Keratinocyte (primary cell): ENCODE measurements at regions not wholly inside any gene's neighbourhood (a gene's known extent, or its start where the extent isn't known, plus 50 kb on each side); places are given as distances from the start of the nearest gene placed in this dataset.

Source experiments
- DNase-seq: peaks from one replicate; pipeline ENCODE4 v3.0.0-alpha.2; 2011; ENCODE audit warnings: low read depth, missing footprints, low spot score
- FAIRE-seq: peaks from 2 replicates; lab custom pipeline; 2011; peaks lifted over from hg19 to GRCh38; lab: Jason Lieb, UNC
- H2AFZ ChIP-seq: 2 replicates; pipeline ENCODE4 v1.6.0; 2012; ENCODE audit warnings: low read length, control low read depth, inconsistent platforms; ENCODE audit not compliant: control insufficient read depth
- H3K27ac ChIP-seq: 2 replicates; pipeline ENCODE4 v1.5.1; 2011; ENCODE audit warnings: low read length; ENCODE audit not compliant: control insufficient read depth, insufficient read depth
- H3K27me3 ChIP-seq: 3 replicates; pipeline ENCODE4 v1.6.0; 2011; ENCODE audit warnings: low read length; ENCODE audit not compliant: control insufficient read depth, insufficient read depth; ENCODE audit errors: extremely low read depth
- H3K36me3 ChIP-seq, 2 experiments: 2 replicates in 1 of 2; 3 replicates in 1 of 2; pipeline ENCODE4 v1.5.1; 2011; ENCODE audit warnings: low read length in 2 of 2, mild to moderate bottlenecking in 1 of 2; ENCODE audit not compliant: control insufficient read depth in 2 of 2, insufficient read depth in 2 of 2; ENCODE audit errors: extremely low read depth in 1 of 2
- H3K4me1 ChIP-seq: 3 replicates; pipeline ENCODE4 v1.5.1; 2011; ENCODE audit warnings: low read length; ENCODE audit not compliant: control insufficient read depth, insufficient read depth; ENCODE audit errors: extremely low read depth
- H3K4me2 ChIP-seq: 3 replicates; pipeline ENCODE4 v1.6.0; 2011; ENCODE audit warnings: low read depth, low read length; ENCODE audit not compliant: control insufficient read depth, insufficient read depth; ENCODE audit errors: extremely low read depth
- H3K4me3 ChIP-seq, 3 experiments: fragments of 200-600 bp in 1 of 3; sonication (generic) in 1 of 3; 2 replicates in 2 of 3; 3 replicates in 1 of 3; pipeline ENCODE4 v1.5.1; 2011 to 2016; ENCODE audit warnings: low read length in 3 of 3, mild to moderate bottlenecking in 3 of 3, control low read depth in 2 of 3, inconsistent platforms in 1 of 3, low read depth in 1 of 3, mixed read lengths in 1 of 3, mixed run types in 1 of 3, moderate library complexity in 1 of 3; ENCODE audit not compliant: control insufficient read depth in 2 of 3, insufficient read depth in 2 of 3; ENCODE audit errors: extremely low read depth in 1 of 3
- H3K79me2 ChIP-seq: 2 replicates; pipeline ENCODE4 v1.6.0; 2012; ENCODE audit warnings: low read length; ENCODE audit not compliant: control insufficient read depth, insufficient read depth
- H3K9ac ChIP-seq: 3 replicates; pipeline ENCODE4 v1.6.0; 2011; ENCODE audit warnings: low read length; ENCODE audit not compliant: control insufficient read depth, insufficient read depth; ENCODE audit errors: extremely low read depth
- H3K9me1 ChIP-seq: 3 replicates; pipeline ENCODE4 v1.6.0; 2011; ENCODE audit warnings: low read length; ENCODE audit not compliant: control insufficient read depth, insufficient read depth; ENCODE audit errors: extremely low read depth
- H3K9me3 ChIP-seq: 2 replicates; pipeline ENCODE4 v1.5.1; 2012; ENCODE audit warnings: low read depth, low read length; ENCODE audit not compliant: control insufficient read depth
- H4K20me1 ChIP-seq: 3 replicates; pipeline ENCODE4 v1.6.0; 2011; ENCODE audit warnings: low read length; ENCODE audit not compliant: control insufficient read depth, insufficient read depth; ENCODE audit errors: extremely low read depth
- CTCF ChIP-seq, 3 experiments: IDR thresholded peaks in 1 of 3; conservative IDR thresholded peaks in 1 of 3; optimal IDR thresholded peaks in 1 of 3; 2 replicates in 2 of 3; 3 replicates in 1 of 3; pipeline versions ENCODE3 to v1.5.1; 2011; ENCODE audit warnings: low read length in 3 of 3, mild to moderate bottlenecking in 3 of 3, moderate library complexity in 2 of 3, control low read depth in 1 of 3, inconsistent platforms in 1 of 3; ENCODE audit not compliant: insufficient read depth in 2 of 3; ENCODE audit errors: extremely low read depth in 1 of 3
- EZH2 ChIP-seq: IDR thresholded peaks from one replicate; pipeline ENCODE4 v1.6.1; 2012; ENCODE audit warnings: inconsistent platforms, mild to moderate bottlenecking, low read length, moderate library complexity
- dilution Hi-C: fragments of 300-500 bp; cut with MboI; formaldehyde crosslinking; loops from one replicate; pipeline ENCODE4 v1.7.0; 2020; ENCODE audit warnings: low sequenced_read_pairs; ENCODE audit not compliant: extremely low pct_ligation_motif_present

- TF ChIP-seq EZH2 (no peak), CTCF (optimal IDR thresholded peaks at IDR 0.05 in 1 of 3, IDR thresholded peaks at IDR 0.05 in 1 of 3, conservative IDR thresholded peaks at IDR 0.05 in 1 of 3; ENCODE audit: extremely low read depth in 1 of 3, insufficient read depth in 2 of 3, low read length in 3 of 3) (no peak)
- dilution Hi-C loops = no loop called here
- Histone ChIP-seq H3K79me2 (no peaks in the 10 kb centered on the region), H3K36me3 (no peaks in the 10 kb centered on the region), H3K9me1 (no peaks in the 10 kb centered on the region), H4K20me1 (no peaks in the 10 kb centered on the region), H2AFZ (no peak overlapping the region), H3K4me1 (no peaks in the 10 kb centered on the region), H3K4me3 (no peak overlapping the region), H3K9me3 (no peaks in the 10 kb centered on the region), H3K27me3 (peaks cover 6% of the 10 kb centered on the region), H3K27ac (no peak overlapping the region), H3K4me2 (no peak overlapping the region), H3K9ac (no peak overlapping the region)
- FAIRE-seq (no peak), DNase-seq (no peak)
These were observed 165.9 kb upstream of the TMEM260 start for GRCh38 chr14:56413721-56414120.

- no peaks in the 10 kb centered on the region for H3K79me2 ChIP-seq
- no peak overlapping the region for H2AFZ ChIP-seq
- H4K20me1 ChIP-seq = no peaks in the 10 kb centered on the region
- no peak overlapping the region for H3K27ac ChIP-seq
- FAIRE-seq = no peak
- no peak overlapping the region for H3K4me3 ChIP-seq
- H3K9ac ChIP-seq = no peak overlapping the region
- no peaks in the 10 kb centered on the region for H3K9me3 ChIP-seq
- H3K9me1 ChIP-seq = no peaks in the 10 kb centered on the region
- H3K36me3 ChIP-seq = no peaks in the 10 kb centered on the region
- dilution Hi-C loops = no loop called here
- H3K4me1 ChIP-seq = no peaks in the 10 kb centered on the region
- no peak overlapping the region for H3K4me2 ChIP-seq
- H3K27me3 ChIP-seq = peaks cover 6% of the 10 kb centered on the region
- TF ChIP-seq EZH2 = no peak
- TF ChIP-seq CTCF (optimal IDR thresholded peaks at IDR 0.05 in 1 of 3, IDR thresholded peaks at IDR 0.05 in 1 of 3, conservative IDR thresholded peaks at IDR 0.05 in 1 of 3; ENCODE audit: extremely low read depth in 1 of 3, insufficient read depth in 2 of 3, low read length in 3 of 3) = no peak
- DNase-seq = no peak
These were observed 165.4 kb upstream of the TMEM260 start for GRCh38 chr14:56414236-56414635.
